Right lobe of liver (tissue), 4 donors: ENCODE measurements at regions not wholly inside any gene's neighbourhood (a gene's known extent, or its start where the extent isn't known, plus 50 kb on each side); places are given as distances from the start of the nearest gene placed in this dataset.

Source experiments
- POLR2A ChIP-seq: fragments of 450-650 bp; IDR thresholded peaks from one replicate; pipeline ENCODE4 v1.6.1; 2017; ENCODE audit warnings: antibody characterized with exemption, mild to moderate bottlenecking
- TF ChIP-seq, protein P1 (sequence below), 4 donors: fragments of 200-600 bp in 3 of 4; fragments of 450-650 bp in 1 of 4; IDR thresholded peaks; one replicate each; pipeline versions ENCODE4 v1.5.1 to v1.8.0; 2016 to 2022; ENCODE audit warnings: antibody characterized with exemption in 4 of 4, mild to moderate bottlenecking in 2 of 4
- donor health status: DM: no; HTN: no; CAD: no.
- donor health status: DM: no; HTN: no; CAD: no.
- donor health status: DM: no; HTN: yes; CAD: no.

GRCh38 chr6:159415540-159415939, 246.3 kb downstream of the FNDC1 start:
- TF ChIP-seq, protein P1, sequence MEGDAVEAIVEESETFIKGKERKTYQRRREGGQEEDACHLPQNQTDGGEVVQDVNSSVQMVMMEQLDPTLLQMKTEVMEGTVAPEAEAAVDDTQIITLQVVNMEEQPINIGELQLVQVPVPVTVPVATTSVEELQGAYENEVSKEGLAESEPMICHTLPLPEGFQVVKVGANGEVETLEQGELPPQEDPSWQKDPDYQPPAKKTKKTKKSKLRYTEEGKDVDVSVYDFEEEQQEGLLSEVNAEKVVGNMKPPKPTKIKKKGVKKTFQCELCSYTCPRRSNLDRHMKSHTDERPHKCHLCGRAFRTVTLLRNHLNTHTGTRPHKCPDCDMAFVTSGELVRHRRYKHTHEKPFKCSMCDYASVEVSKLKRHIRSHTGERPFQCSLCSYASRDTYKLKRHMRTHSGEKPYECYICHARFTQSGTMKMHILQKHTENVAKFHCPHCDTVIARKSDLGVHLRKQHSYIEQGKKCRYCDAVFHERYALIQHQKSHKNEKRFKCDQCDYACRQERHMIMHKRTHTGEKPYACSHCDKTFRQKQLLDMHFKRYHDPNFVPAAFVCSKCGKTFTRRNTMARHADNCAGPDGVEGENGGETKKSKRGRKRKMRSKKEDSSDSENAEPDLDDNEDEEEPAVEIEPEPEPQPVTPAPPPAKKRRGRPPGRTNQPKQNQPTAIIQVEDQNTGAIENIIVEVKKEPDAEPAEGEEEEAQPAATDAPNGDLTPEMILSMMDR (IDR thresholded peaks at IDR 0.05) = no peak
- TF ChIP-seq POLR2A = no peak
